H1 (cell line): ENCODE measurements at regions not wholly inside any gene's neighbourhood (a gene's known extent, or its start where the extent isn't known, plus 50 kb on each side); places are given as distances from the start of the nearest gene placed in this dataset.

ENCODE experiments used
- CTCF ChIA-PET: fragments of 300-600 bp; sonication (Branson Sonifier 250); formaldehyde crosslinking; loops from one replicate; lab custom pipeline; 2021; ENCODE audit not compliant: partially characterized antibody; lab: Charles Lee
- POLR2A ChIA-PET: fragments of 300-600 bp; sonication (Branson Sonifier 250); formaldehyde crosslinking; loops from one replicate; lab custom pipeline; 2021; ENCODE audit warnings: inconsistent platforms; ENCODE audit not compliant: partially characterized antibody; lab: Charles Lee
- DNase-seq, 2 experiments: peaks; one replicate each; pipeline versions ENCODE4 v3.0.0 to v3.0.0-alpha.2; 2010 to 2022; ENCODE audit warnings: low spot score in 2 of 2, low read depth in 1 of 2, mixed read lengths in 1 of 2
- FAIRE-seq: peaks from 2 replicates; lab custom pipeline; 2011; peaks lifted over from hg19 to GRCh38; lab: Jason Lieb, UNC
- H2AFZ ChIP-seq: 2 replicates; pipeline ENCODE4 v1.8.1; 2012; ENCODE audit warnings: low read length, inconsistent platforms
- H2AK5ac ChIP-seq: 2 replicates; pipeline ENCODE4 v1.6.1; 2013; ENCODE audit warnings: low read depth, low read length
- H2BK120ac ChIP-seq: replicated peaks from 2 replicates; pipeline ENCODE3; 2013; ENCODE audit warnings: low read depth, low read length, inconsistent platforms
- H2BK12ac ChIP-seq: 2 replicates; pipeline ENCODE4 v1.6.1; 2013; ENCODE audit warnings: low read depth, low read length
- H2BK15ac ChIP-seq: 2 replicates; pipeline ENCODE4 v1.6.1; 2013; ENCODE audit warnings: low read length
- H2BK20ac ChIP-seq: 2 replicates; pipeline ENCODE4 v1.6.1; 2013; ENCODE audit warnings: low read length
- H2BK5ac ChIP-seq: 2 replicates; pipeline ENCODE4 v1.6.1; 2013; ENCODE audit warnings: low read depth, low read length
- H3K14ac ChIP-seq: 2 replicates; pipeline ENCODE4 v1.6.1; 2013; ENCODE audit warnings: inconsistent platforms; ENCODE audit not compliant: insufficient read length
- H3K18ac ChIP-seq: 2 replicates; pipeline ENCODE4 v1.6.1; 2013; ENCODE audit warnings: low read length; ENCODE audit errors: extremely low read depth
- H3K23ac ChIP-seq: 2 replicates; pipeline ENCODE4 v1.6.1; 2013; ENCODE audit warnings: inconsistent platforms; ENCODE audit not compliant: insufficient read length
- H3K23me2 ChIP-seq: 2 replicates; pipeline ENCODE4 v1.6.1; 2013; ENCODE audit warnings: low read depth, low read length
- H3K27ac ChIP-seq: 2 replicates; pipeline ENCODE4 v1.6.1; 2011; ENCODE audit warnings: low read depth, low read length, inconsistent platforms
- H3K27me3 ChIP-seq, 4 experiments: replicated peaks in 1 of 4; 1 replicate in 1 of 4; 2 replicates in 3 of 4; pipeline versions ENCODE4 v1.6.1 to v1.8.1; 2011 to 2013; ENCODE audit warnings: low read length in 3 of 4, mild to moderate bottlenecking in 3 of 4, inconsistent platforms in 2 of 4, mixed read lengths in 2 of 4, moderate library complexity in 1 of 4; ENCODE audit not compliant: control insufficient read depth in 3 of 4, insufficient read depth in 3 of 4; ENCODE audit errors: extremely low read depth in 1 of 4
- H3K36me3 ChIP-seq, 4 experiments: 2 replicates each; pipeline versions ENCODE4 v1.6.1 to v1.8.1; 2011 to 2013; ENCODE audit warnings: mild to moderate bottlenecking in 4 of 4, low read length in 3 of 4, moderate library complexity in 2 of 4, control low read depth in 1 of 4, inconsistent platforms in 1 of 4; ENCODE audit not compliant: insufficient read depth in 4 of 4, control insufficient read depth in 2 of 4
- H3K4ac ChIP-seq: replicated peaks from 2 replicates; pipeline ENCODE3; 2013; ENCODE audit warnings: low read length, low read depth, mixed read lengths, inconsistent platforms; ENCODE audit not compliant: insufficient read length
- H3K4me1 ChIP-seq, 4 experiments: replicated peaks in 1 of 4; 1 replicate in 1 of 4; 2 replicates in 3 of 4; pipeline versions ENCODE4 v1.6.1 to v1.8.1; 2011 to 2013; ENCODE audit warnings: low read length in 3 of 4, inconsistent platforms in 2 of 4, mixed read lengths in 1 of 4; ENCODE audit not compliant: insufficient read depth in 4 of 4, control insufficient read depth in 3 of 4
- H3K4me2 ChIP-seq, 2 experiments: 2 replicates each; pipeline versions ENCODE4 v1.6.1 to v1.8.1; 2011 to 2013; ENCODE audit warnings: low read depth in 2 of 2, low read length in 2 of 2, control low read depth in 1 of 2, inconsistent platforms in 1 of 2, mild to moderate bottlenecking in 1 of 2; ENCODE audit not compliant: insufficient read depth in 1 of 2
- H3K4me3 ChIP-seq, 4 experiments: fragments of 200-600, 300-600 bp in 1 of 4; sonication (generic), shearing (Covaris generic), sonication (Bioruptor Twin) in 1 of 4; 2 replicates each; pipeline versions ENCODE4 v1.5.1 to v1.8.1; 2011 to 2016; ENCODE audit warnings: low read length in 4 of 4, low read depth in 3 of 4, control low read depth in 2 of 4, inconsistent platforms in 2 of 4, mild to moderate bottlenecking in 2 of 4, mixed read lengths in 1 of 4, moderate library complexity in 1 of 4; ENCODE audit not compliant: insufficient read depth in 2 of 4; ENCODE audit errors: extremely low read depth in 1 of 4
- H3K56ac ChIP-seq: replicated peaks from 2 replicates; pipeline ENCODE3; 2013; ENCODE audit warnings: low read depth, mild to moderate bottlenecking, mixed read lengths, low read length, inconsistent platforms; ENCODE audit not compliant: insufficient read length
- H3K79me1 ChIP-seq: 2 replicates; pipeline ENCODE4 v1.6.1; 2013; ENCODE audit warnings: low read depth, low read length, control low read depth
- H3K79me2 ChIP-seq, 2 experiments: 2 replicates each; pipeline versions ENCODE4 v1.6.1 to v1.8.1; 2012 to 2013; ENCODE audit warnings: low read length in 2 of 2, mild to moderate bottlenecking in 2 of 2, inconsistent platforms in 1 of 2; ENCODE audit not compliant: insufficient read depth in 2 of 2, control insufficient read depth in 1 of 2
- H3K9ac ChIP-seq, 4 experiments: replicated peaks in 1 of 4; 1 replicate in 1 of 4; 2 replicates in 3 of 4; pipeline versions ENCODE4 v1.6.1 to v1.8.1; 2011 to 2013; ENCODE audit warnings: low read depth in 3 of 4, low read length in 3 of 4, control low read depth in 2 of 4, mild to moderate bottlenecking in 2 of 4, moderate library complexity in 2 of 4, inconsistent platforms in 1 of 4; ENCODE audit errors: extremely low read depth in 1 of 4
- H3K9me3 ChIP-seq, 2 experiments: 2 replicates each; pipeline versions ENCODE4 v1.6.1 to v1.8.1; 2012 to 2013; ENCODE audit warnings: mild to moderate bottlenecking in 2 of 2, moderate library complexity in 2 of 2, control low read depth in 1 of 2, inconsistent platforms in 1 of 2, low read depth in 1 of 2, low read length in 1 of 2, mixed read lengths in 1 of 2; ENCODE audit not compliant: insufficient read depth in 2 of 2
- H4K20me1 ChIP-seq, 2 experiments: replicated peaks in 1 of 2; 2 replicates each; pipeline versions ENCODE3 to v1.8.1; 2011 to 2013; ENCODE audit warnings: inconsistent platforms in 2 of 2, low read length in 2 of 2, mild to moderate bottlenecking in 1 of 2; ENCODE audit not compliant: insufficient read depth in 2 of 2, control insufficient read depth in 1 of 2
- H4K5ac ChIP-seq: 2 replicates; pipeline ENCODE4 v1.6.1; 2013; ENCODE audit warnings: low read length, low read depth, mixed read lengths, inconsistent platforms; ENCODE audit not compliant: insufficient read length
- H4K8ac ChIP-seq: 2 replicates; pipeline ENCODE4 v1.8.0; 2013; ENCODE audit warnings: mild to moderate bottlenecking, moderate library complexity, low read length, inconsistent platforms; ENCODE audit not compliant: insufficient read depth; ENCODE audit errors: extremely low read depth
- H4K91ac ChIP-seq: replicated peaks from 2 replicates; pipeline ENCODE3; 2013; ENCODE audit warnings: low read length, mixed read lengths, inconsistent platforms; ENCODE audit not compliant: insufficient read length
- JUND ChIP-seq: IDR thresholded peaks from 2 replicates; pipeline ENCODE4 v1.6.1; 2011; ENCODE audit warnings: mild to moderate bottlenecking, improper control_type of control experiment, low read length
- SP1 ChIP-seq: IDR thresholded peaks from 2 replicates; pipeline ENCODE4 v1.6.1; 2011; ENCODE audit warnings: low read depth, low read length
- SRF ChIP-seq: IDR thresholded peaks from 2 replicates; pipeline ENCODE4 v1.6.1; 2011; ENCODE audit warnings: mild to moderate bottlenecking, low read depth, low read length, moderate library complexity
- TAF1 ChIP-seq: IDR thresholded peaks from 2 replicates; pipeline ENCODE4 v1.6.1; 2011; ENCODE audit warnings: mild to moderate bottlenecking, low read depth, low read length

- Histone ChIP-seq H3K23ac (no peak overlapping the region), H2BK20ac (no peak overlapping the region), H2BK5ac (no peak overlapping the region), H3K27me3 (no peaks in the 10 kb centered on the region), H3K4me3 (no peak overlapping the region), H4K8ac (no peak overlapping the region)
- no peak for TF ChIP-seq JUND
- no peak for TF ChIP-seq SP1
- TF ChIP-seq SRF: no peak
- no peak for TF ChIP-seq TAF1
- TF ChIP-seq, all 59 proteins: peak for 0
- Histone ChIP-seq H3K56ac (no peak overlapping the region), H2BK12ac (no peak overlapping the region), H3K18ac (no peak overlapping the region), H2AK5ac (no peak overlapping the region), H2AFZ (no peak overlapping the region), H3K27ac (no peak overlapping the region), H3K79me1 (no peaks in the 10 kb centered on the region), H3K9me3 (no peaks in the 10 kb centered on the region), H3K14ac (no peak overlapping the region), H2BK120ac (no peak overlapping the region), H3K4me1 (no peaks in the 10 kb centered on the region), H3K23me2 (no peaks in the 10 kb centered on the region), H3K4me2 (no peak overlapping the region), H3K4ac (no peak overlapping the region), H4K5ac (no peak overlapping the region), H3K36me3 (no peaks in the 10 kb centered on the region), H4K91ac (no peak overlapping the region), H3K9ac (no peak overlapping the region), H3K79me2 (no peaks in the 10 kb centered on the region), H4K20me1 (no peaks in the 10 kb centered on the region), H2BK15ac (no peak overlapping the region)
- ChIA-PET CTCF (interaction anchor here (0.6 kb wide), 1 partner anchor 351 kb away, joined by 3 read pairs; no protein-coding TSS in a partner anchor), POLR2A (no interaction called here)
- FAIRE-seq: no peak
- no peak for DNase-seq
Observed at GRCh38 chr5:40321514-40321913, 358.2 kb upstream of the PTGER4 start.
